AG04450 (cell line): ENCODE measurements at regions not wholly inside any gene's neighbourhood (a gene's known extent, or its start where the extent isn't known, plus 50 kb on each side); places are given as distances from the start of the nearest gene placed in this dataset.
"Not testable (repeated sequence)": the region's sequence is repeated elsewhere in the genome, so short reads cannot be mapped to it uniquely, and the experiment has no call there.

Experiments
- CTCF ChIA-PET: fragments of 300-600, 350-600 bp; formaldehyde crosslinking; extraction: SDS; loops from one replicate; lab custom pipeline; 2022; ENCODE audit warnings: antibody characterized with exemption, inconsistent platforms; lab: Charles Lee
- POLR2A ChIA-PET: fragments of 350-600 bp; formaldehyde crosslinking; extraction: SDS; loops from one replicate; lab custom pipeline; 2021; ENCODE audit warnings: antibody characterized with exemption, inconsistent platforms; lab: Yijun Ruan, JAX
- DNase-seq: peaks from one replicate; pipeline ENCODE4 v3.0.0-alpha.2; 2011; ENCODE audit warnings: low read depth, low spot score
- H3K27ac ChIP-seq: one replicate; pipeline ENCODE4 v1.5.1; 2012; ENCODE audit warnings: low read depth, low read length, control low read depth
- H3K27me3 ChIP-seq: one replicate; pipeline ENCODE4 v1.6.0; 2012; ENCODE audit warnings: low read length; ENCODE audit not compliant: control insufficient read depth, insufficient read depth
- H3K4me3 ChIP-seq: 2 replicates; pipeline ENCODE4 v1.5.1; 2011; ENCODE audit warnings: mild to moderate bottlenecking, low read depth, low read length, control low read depth
- H3K9me3 ChIP-seq: 2 replicates; pipeline ENCODE4 v1.5.1; 2012; ENCODE audit warnings: low read length; ENCODE audit not compliant: control insufficient read depth, insufficient read depth
- TF ChIP-seq, protein P1 (sequence below): IDR thresholded peaks from 2 replicates; pipeline ENCODE4 v1.5.1; 2011; ENCODE audit warnings: low read depth, low read length, control low read depth, inconsistent platforms

- no peak overlapping the region for H3K27ac ChIP-seq
- POLR2A ChIA-PET = no interaction called here
- no peaks in the 10 kb centered on the region for H3K27me3 ChIP-seq
- no peak overlapping the region for H3K4me3 ChIP-seq
- DNase-seq = no peak
- CTCF ChIA-PET = interaction anchor here (1.0 kb wide), 1 partner anchor 77 kb away, joined by 3 read pairs; no protein-coding TSS in a partner anchor
- no peaks in the 10 kb centered on the region for H3K9me3 ChIP-seq
- TF ChIP-seq, protein P1, sequence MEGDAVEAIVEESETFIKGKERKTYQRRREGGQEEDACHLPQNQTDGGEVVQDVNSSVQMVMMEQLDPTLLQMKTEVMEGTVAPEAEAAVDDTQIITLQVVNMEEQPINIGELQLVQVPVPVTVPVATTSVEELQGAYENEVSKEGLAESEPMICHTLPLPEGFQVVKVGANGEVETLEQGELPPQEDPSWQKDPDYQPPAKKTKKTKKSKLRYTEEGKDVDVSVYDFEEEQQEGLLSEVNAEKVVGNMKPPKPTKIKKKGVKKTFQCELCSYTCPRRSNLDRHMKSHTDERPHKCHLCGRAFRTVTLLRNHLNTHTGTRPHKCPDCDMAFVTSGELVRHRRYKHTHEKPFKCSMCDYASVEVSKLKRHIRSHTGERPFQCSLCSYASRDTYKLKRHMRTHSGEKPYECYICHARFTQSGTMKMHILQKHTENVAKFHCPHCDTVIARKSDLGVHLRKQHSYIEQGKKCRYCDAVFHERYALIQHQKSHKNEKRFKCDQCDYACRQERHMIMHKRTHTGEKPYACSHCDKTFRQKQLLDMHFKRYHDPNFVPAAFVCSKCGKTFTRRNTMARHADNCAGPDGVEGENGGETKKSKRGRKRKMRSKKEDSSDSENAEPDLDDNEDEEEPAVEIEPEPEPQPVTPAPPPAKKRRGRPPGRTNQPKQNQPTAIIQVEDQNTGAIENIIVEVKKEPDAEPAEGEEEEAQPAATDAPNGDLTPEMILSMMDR = no peak
Measured at GRCh38 chr1:87403061-87403820, 74.6 kb downstream of the LMO4 start.

GRCh38 chr1:87404296-87404695 lies 75.6 kb downstream of the LMO4 start:
- Histone ChIP-seq H3K27ac (no peak overlapping the region), H3K4me3 (no peak overlapping the region), H3K9me3 (no peaks in the 10 kb centered on the region), H3K27me3 (no peaks in the 10 kb centered on the region)
- CTCF ChIA-PET = no interaction called here
- TF ChIP-seq, protein P1 = no peak
- no peak for DNase-seq
- POLR2A ChIA-PET = no interaction called here

DNA sequence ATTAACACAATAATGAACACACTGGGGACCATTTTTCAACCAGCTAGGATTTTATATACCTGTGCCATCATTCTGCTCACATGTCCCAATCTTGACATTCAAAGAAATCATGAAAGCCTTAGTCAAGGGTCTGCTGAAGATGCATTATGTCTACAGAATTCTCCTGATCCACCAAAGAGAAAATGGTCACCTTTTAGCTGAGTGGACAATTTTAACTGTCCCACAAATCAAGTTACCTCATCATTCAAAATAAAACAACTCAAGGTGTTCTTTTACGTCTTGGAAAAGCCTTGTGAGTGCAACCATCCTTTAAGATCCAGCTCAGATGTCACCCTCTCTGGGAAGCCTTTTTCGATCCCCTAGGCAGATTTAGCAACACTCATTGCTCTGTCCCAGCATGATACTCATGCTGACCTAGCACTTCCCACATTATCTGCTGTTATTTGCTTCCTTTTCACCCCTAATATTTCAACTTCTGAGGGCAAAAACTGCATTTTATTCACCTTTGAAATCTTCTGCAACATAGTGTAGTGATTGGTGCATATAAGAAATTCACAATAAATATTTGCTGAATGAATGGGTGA lies 80.1 kb downstream of the LMO4 start:
- TF ChIP-seq, protein P1 = no peak
- POLR2A ChIA-PET = no interaction called here

DNA sequence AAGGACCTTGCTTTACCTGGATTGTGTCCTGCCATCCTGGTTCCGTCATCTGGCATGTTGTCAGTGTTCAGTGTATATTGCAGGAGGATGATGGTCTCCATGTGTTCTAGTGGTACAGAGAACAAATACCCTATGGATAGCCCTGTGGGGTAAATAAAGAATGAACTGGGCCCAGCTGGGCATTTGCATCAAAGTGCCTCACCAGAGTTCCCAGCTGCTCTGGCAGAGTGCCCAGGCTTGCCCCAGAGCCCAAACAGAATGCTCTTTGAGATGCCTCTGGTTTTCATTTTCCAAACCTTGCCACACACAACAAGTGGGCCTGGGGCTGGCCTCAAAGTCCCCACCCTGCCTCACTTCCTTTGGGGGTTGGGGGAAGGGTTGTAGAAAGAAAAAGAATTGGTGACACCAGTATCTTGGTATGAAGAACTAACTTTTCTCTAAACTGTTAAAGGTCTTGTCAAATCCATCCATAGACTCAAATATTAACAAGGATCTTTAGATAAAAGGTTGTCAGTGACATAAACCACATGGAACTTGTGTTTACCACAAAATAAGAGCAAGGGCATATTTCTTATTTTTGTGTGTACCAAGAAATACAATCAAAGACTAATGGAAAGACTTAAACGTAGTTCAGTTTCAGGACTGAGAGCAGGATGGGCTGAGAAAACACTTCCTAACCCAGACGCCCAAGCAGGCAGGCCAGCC lies 82.2 kb downstream of the LMO4 start:
- ChIA-PET POLR2A (no interaction called here), CTCF (no interaction called here)
- Histone ChIP-seq H3K27me3 (no peaks in the 10 kb centered on the region), H3K4me3 (no peak overlapping the region), H3K27ac (no peak overlapping the region), H3K9me3 (no peaks in the 10 kb centered on the region)
- TF ChIP-seq, protein P1 = no peak
- no peak for DNase-seq

More for the DNA sequence above, 80.1 kb downstream of the LMO4 start:
- no peaks in the 10 kb centered on the region for H3K27me3 ChIP-seq
- no peak overlapping the region for H3K4me3 ChIP-seq
- DNase-seq = no peak
- CTCF ChIA-PET = no interaction called here
- no peaks in the 10 kb centered on the region for H3K9me3 ChIP-seq
- H3K27ac ChIP-seq = no peak overlapping the region

GRCh38 chr1:87413846-87414245 lies 85.2 kb downstream of the LMO4 start:
- H3K27me3 ChIP-seq, H3K4me3 ChIP-seq, H3K27ac ChIP-seq, DNase-seq, H3K9me3 ChIP-seq: not testable (repeated sequence)
- ChIA-PET POLR2A (interaction anchor here (0.6 kb wide), 1 partner anchor 370 kb away, joined by 4 read pairs; no protein-coding TSS in a partner anchor), CTCF (interaction anchor here (0.7 to 1.0 kb wide), 4 partner anchors 10 to 286 kb away, joined by 3 to 5 read pairs (median 3); no protein-coding TSS in a partner anchor)
